Neural crest cell (in vitro differentiated cells): ENCODE measurements at regions not wholly inside any gene's neighbourhood (a gene's known extent, or its start where the extent isn't known, plus 50 kb on each side); places are given as distances from the start of the nearest gene placed in this dataset.
A peak's percentile ranks its signal among the peaks of the same experiment; 100 is the strongest.

Experiments
- DNase-seq: peaks from one replicate; pipeline ENCODE4 v3.0.0; 2021; ENCODE audit warnings: low read depth, mixed read lengths, low spot score
- H3K27ac Mint-ChIP-seq: one replicate; pipeline ENCODE4 v1.8.0; 2021; ENCODE audit warnings: mild to moderate bottlenecking, mixed read lengths; ENCODE audit not compliant: unreplicated experiment
- H3K27me3 Mint-ChIP-seq: 2 replicates; pipeline ENCODE4 v1.8.0; 2021; ENCODE audit warnings: low read depth, mild to moderate bottlenecking, mixed read lengths
- H3K36me3 Mint-ChIP-seq: 2 replicates; pipeline ENCODE4 v1.8.0; 2021; ENCODE audit warnings: low read depth, mild to moderate bottlenecking, mixed read lengths
- H3K4me1 Mint-ChIP-seq: 2 replicates; pipeline ENCODE4 v1.8.0; 2021; ENCODE audit warnings: mixed read lengths
- H3K4me3 Mint-ChIP-seq: one replicate; pipeline ENCODE4 v1.8.0; 2021; ENCODE audit warnings: mild to moderate bottlenecking, mixed read lengths
- H3K9me3 Mint-ChIP-seq: 2 replicates; pipeline ENCODE4 v1.8.0; 2021; ENCODE audit warnings: mixed read lengths
- CTCF ChIP-seq: fragments of 200-600 bp; sonication (generic); conservative IDR thresholded peaks from 2 replicates; pipeline ENCODE4 v1.5.0; 2021; ENCODE audit warnings: antibody characterized with exemption, mild to moderate bottlenecking

DNA sequence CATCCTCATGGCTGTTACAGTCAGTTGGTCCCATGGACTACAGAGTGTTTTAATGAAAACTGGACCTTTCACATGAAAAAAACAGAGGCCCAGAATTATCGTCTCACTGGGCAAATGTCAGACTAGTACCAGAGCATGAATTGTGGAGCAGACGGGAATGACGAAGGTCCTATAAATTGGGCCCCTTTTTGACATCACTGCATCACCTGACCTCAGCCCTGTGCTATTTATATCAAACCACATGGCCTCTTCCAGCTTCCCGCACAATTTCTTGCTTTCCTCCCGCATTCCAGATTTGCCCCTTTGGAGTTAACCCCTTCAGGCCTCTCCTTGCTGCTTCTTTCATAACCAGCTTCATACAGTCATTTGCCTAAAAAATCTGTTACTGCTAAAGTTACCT lies 301.7 kb downstream of the ATPSCKMT start:
- Mint-ChIP-seq H3K27ac (no peak overlapping the region), H3K4me3 (no peak overlapping the region), H3K27me3 (no peaks in the 10 kb centered on the region), H3K9me3 (no peaks in the 10 kb centered on the region), H3K36me3 (no peaks in the 10 kb centered on the region), H3K4me1 (peaks cover 3% of the 10 kb centered on the region)
- DNase-seq = no peak
- TF ChIP-seq CTCF = no peak

DNA sequence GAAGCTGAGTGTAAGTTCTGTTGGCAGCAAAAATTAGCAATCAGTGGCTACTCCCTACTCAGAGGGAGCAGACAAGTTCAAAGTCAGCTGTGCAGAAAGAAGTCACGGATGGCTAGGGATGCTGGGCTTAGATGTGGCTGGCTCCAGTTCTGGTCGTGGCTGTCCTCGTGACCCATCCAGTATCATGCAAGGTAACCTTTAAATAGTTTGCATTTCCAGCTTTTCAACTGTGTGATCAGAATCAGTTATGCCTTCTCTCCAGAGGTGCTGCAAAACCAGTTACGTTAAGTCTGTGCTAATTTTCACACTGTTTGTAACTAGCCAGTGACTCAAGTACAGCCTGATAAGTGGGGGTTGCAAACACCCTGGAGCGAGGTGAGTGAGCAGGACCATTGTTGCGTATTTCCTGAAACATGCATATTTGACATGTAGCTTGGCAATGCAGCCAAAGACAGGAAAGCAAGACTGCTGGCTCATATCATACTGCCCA lies 302.4 kb downstream of the ATPSCKMT start:
- Mint-ChIP-seq H3K9me3 (no peaks in the 10 kb centered on the region), H3K27me3 (no peaks in the 10 kb centered on the region), H3K36me3 (no peaks in the 10 kb centered on the region), H3K4me1 (peaks cover 3% of the 10 kb centered on the region), H3K4me3 (no peak overlapping the region), H3K27ac (no peak overlapping the region)
- no peak for DNase-seq
- TF ChIP-seq CTCF = no peak

- peaks cover 4% of the 10 kb centered on the region for H3K36me3 Mint-ChIP-seq
- no peaks in the 10 kb centered on the region for H3K9me3 Mint-ChIP-seq
- H3K4me3 Mint-ChIP-seq = no peak overlapping the region
- no peak overlapping the region for H3K27ac Mint-ChIP-seq
- H3K27me3 Mint-ChIP-seq = peaks cover 4% of the 10 kb centered on the region
- TF ChIP-seq CTCF = no peak
- no peaks in the 10 kb centered on the region for H3K4me1 Mint-ChIP-seq
- DNase-seq = no peak
Measured at GRCh38 chr5:9932770-9933169, 302.6 kb upstream of the TAS2R1 start.

GRCh38 chr5:9930156-9930555 lies 300.0 kb upstream of the TAS2R1 start:
- no peak for TF ChIP-seq CTCF
- peaks cover 4% of the 10 kb centered on the region for H3K36me3 Mint-ChIP-seq
- no peak overlapping the region for H3K27ac Mint-ChIP-seq
- DNase-seq = no peak
- H3K27me3 Mint-ChIP-seq = peaks cover 4% of the 10 kb centered on the region
- no peaks in the 10 kb centered on the region for H3K4me1 Mint-ChIP-seq
- H3K4me3 Mint-ChIP-seq = no peak overlapping the region
- H3K9me3 Mint-ChIP-seq = no peaks in the 10 kb centered on the region

GRCh38 chr5:9928326-9928725 lies 298.2 kb upstream of the TAS2R1 start:
- Mint-ChIP-seq H3K4me3 (no peak overlapping the region), H3K27me3 (peaks cover 4% of the 10 kb centered on the region), H3K36me3 (peaks cover 8% of the 10 kb centered on the region), H3K9me3 (peaks cover 9% of the 10 kb centered on the region), H3K4me1 (peaks cover 9% of the 10 kb centered on the region), H3K27ac (peak overlapping the region; percentile 51)
- TF ChIP-seq CTCF = no peak
- DNase-seq = no peak
